SJSA1 (cell line): ENCODE measurements at regions not wholly inside any gene's neighbourhood (a gene's known extent, or its start where the extent isn't known, plus 50 kb on each side); places are given as distances from the start of the nearest gene placed in this dataset.

Source experiments
- DNase-seq, 2 experiments: peaks; one replicate each; pipeline ENCODE4 v3.0.0-alpha.2; 2015 to 2020; ENCODE audit warnings: low spot score in 2 of 2, low read depth in 1 of 2
- H3K27ac ChIP-seq: fragments of 250-450 bp; sonication (Bioruptor Pico); 2 replicates; pipeline ENCODE4 v1.5.1; 2020; ENCODE audit warnings: mild to moderate bottlenecking, moderate library complexity
- H3K27me3 ChIP-seq: fragments of 250-450 bp; sonication (Bioruptor Pico); replicated peaks from 2 replicates; pipeline ENCODE4 v1.5.1; 2020; ENCODE audit warnings: mild to moderate bottlenecking, moderate library complexity
- H3K36me3 ChIP-seq: fragments of 250-450 bp; sonication (Bioruptor Pico); 2 replicates; pipeline ENCODE4 v1.5.1; 2020; ENCODE audit warnings: mild to moderate bottlenecking
- H3K4me1 ChIP-seq: fragments of 250-450 bp; sonication (Bioruptor Pico); replicated peaks from 2 replicates; pipeline ENCODE4 v1.6.1; 2021; ENCODE audit warnings: mild to moderate bottlenecking
- H3K4me3 ChIP-seq: fragments of 250-450 bp; sonication (Bioruptor Pico); 2 replicates; pipeline ENCODE4 v1.5.1; 2020; ENCODE audit warnings: mild to moderate bottlenecking
- H3K9me3 ChIP-seq: fragments of 250-450 bp; sonication (Bioruptor Pico); replicated peaks from 2 replicates; pipeline ENCODE4 v1.5.1; 2020; ENCODE audit warnings: mild to moderate bottlenecking

DNA sequence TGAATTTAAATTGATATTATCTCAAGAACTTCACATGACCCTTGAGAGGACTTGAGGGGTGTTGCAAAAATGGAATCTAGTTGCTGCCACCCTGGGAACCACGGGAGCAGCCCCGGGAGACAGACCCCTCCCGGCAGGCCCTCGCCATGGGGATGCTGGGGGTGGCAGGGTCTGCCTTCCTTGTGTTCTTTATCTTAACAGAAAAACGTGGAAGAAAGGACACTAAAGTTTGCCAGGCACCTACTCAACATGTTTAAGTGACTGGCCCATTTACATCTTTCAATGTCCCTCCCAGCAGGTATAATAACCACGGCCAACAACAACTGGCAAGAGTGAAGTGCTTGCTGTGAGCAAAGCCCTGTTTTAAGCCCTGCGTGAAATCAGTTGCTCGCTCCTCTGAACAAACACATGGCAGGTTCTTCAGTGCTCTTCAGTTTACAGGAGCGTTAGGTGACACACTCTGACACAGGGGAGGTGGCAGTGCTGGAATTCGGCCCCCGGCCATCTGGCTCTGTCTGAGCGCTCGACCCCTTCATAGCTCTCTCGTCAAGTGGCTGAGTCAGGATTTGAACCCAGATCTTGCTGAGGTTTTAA is 112.5 kb downstream of the ASB7 start:
- DNase-seq, result no peak
- no peaks in the 10 kb centered on the region for H3K9me3 ChIP-seq
- H3K4me1 ChIP-seq, result peaks cover 24% of the 10 kb centered on the region
- no peaks in the 10 kb centered on the region for H3K27me3 ChIP-seq
- 0 out of 2 replicates have a peak overlapping the region, but pooled peaks have one; percentile 3 for H3K27ac ChIP-seq
- H3K36me3 ChIP-seq, result no peaks in the 10 kb centered on the region
- H3K4me3 ChIP-seq, result no peak overlapping the region

DNA sequence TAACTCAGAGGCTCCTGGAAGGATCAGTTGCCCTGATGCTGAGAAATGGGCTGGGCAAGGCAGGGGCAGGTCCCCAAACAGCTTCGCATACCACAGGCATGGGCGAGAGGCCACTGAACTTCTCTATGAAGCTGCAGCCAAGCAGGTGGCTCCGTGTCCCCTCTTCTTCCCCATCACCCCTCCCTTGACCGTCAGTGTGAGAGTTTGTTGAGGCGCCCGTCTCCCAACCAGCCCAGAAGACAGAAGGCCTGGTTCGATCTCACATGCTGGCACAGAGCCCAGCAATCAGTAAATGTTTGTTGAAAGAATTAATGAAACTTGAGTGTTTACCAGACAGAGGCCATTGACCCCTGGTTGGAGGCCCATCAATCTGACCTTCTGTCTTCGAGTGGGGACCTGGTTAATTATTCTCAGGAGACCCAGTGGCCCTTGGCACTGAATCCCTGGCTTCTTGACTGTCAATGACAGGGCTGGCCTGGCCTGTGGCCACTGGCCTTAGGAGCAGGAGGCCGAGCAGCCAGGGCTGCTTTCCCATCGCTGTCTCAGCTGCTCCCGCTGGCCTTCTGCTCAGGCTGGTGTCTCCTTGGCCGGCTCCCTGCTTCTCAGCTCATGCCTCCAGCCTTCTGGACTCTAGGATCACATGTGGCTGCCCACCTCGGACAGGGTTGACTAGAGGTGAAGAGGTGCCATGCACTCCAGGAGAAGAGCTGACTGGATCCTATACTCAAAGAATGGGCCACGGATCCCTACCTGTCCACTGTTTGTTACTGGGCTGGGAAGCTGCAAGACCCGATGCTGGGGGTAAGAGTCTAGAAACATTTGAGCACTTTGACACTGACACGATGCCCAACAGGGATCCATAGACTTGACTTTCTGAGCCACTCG is 113.4 kb downstream of the ASB7 start:
- no peak overlapping the region for H3K27ac ChIP-seq
- H3K36me3 ChIP-seq, result no peaks in the 10 kb centered on the region
- no peak overlapping the region for H3K4me3 ChIP-seq
- H3K4me1 ChIP-seq, result peaks cover 30% of the 10 kb centered on the region
- peak in 1 of 2 experiments; percentile 34 for DNase-seq
- no peaks in the 10 kb centered on the region for H3K9me3 ChIP-seq
- H3K27me3 ChIP-seq, result no peaks in the 10 kb centered on the region

DNA sequence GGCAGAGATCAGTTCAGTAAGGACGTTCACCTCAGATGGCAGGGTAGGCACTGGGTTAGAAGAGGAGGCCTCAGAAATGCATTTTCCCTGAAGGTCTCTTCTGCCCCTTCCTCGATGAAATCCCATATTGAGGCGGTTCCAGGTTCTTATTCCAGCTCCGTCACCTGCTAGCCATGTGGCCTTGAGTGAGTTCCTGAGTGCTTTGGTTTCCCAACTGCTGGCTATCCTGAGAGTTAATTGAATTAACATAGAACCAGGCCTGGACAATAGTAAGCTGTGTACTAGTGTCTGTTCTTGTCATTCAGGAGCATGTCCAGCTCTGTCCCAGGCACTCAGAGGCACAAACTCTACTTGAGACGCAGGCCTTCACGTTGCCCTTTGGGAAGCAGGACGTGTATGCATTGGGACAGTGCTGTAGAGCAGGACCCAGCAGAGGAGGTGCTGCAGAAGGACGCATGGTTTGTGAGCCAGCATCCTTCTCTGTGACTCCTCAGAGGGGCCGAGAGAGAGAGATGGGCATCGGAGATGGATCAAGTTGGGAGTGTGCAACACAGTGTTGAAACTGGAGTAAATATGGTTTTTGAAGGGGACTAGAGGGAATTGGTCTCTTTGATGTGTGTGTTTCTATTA is 114.2 kb downstream of the ASB7 start:
- peak in 1 of 2 experiments; percentile 16 for DNase-seq
- peaks cover 38% of the 10 kb centered on the region for H3K4me1 ChIP-seq
- H3K9me3 ChIP-seq, result no peaks in the 10 kb centered on the region
- no peaks in the 10 kb centered on the region for H3K27me3 ChIP-seq
- H3K36me3 ChIP-seq, result no peaks in the 10 kb centered on the region
- H3K4me3 ChIP-seq, result no peak overlapping the region
- H3K27ac ChIP-seq, result no peak overlapping the region

DNA sequence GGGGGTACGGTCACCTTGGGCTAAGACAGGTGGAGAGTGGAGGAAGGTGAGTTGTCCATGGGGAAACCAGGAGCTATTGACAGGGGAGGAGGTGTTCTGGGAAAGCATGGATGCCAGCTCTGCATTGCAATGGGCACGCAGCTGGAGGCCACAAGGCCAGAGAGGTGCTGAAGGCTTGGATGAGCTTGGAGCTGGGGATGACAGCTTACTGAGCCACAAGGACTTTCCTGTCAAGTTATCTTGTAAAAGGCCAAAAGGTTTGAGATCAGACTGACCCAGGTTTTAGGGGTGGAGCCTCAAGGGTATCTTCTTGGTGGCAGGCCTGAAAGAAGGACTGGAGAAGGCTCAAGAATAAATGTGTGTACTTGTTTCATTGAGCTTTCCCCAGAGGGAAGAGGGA is 115.2 kb downstream of the ASB7 start:
- Histone ChIP-seq H3K4me3 (no peak overlapping the region), H3K9me3 (no peaks in the 10 kb centered on the region), H3K4me1 (peaks cover 43% of the 10 kb centered on the region), H3K27ac (no peak overlapping the region), H3K36me3 (no peaks in the 10 kb centered on the region), H3K27me3 (no peaks in the 10 kb centered on the region)
- peak in 1 of 2 experiments; percentile 35 for DNase-seq

DNA sequence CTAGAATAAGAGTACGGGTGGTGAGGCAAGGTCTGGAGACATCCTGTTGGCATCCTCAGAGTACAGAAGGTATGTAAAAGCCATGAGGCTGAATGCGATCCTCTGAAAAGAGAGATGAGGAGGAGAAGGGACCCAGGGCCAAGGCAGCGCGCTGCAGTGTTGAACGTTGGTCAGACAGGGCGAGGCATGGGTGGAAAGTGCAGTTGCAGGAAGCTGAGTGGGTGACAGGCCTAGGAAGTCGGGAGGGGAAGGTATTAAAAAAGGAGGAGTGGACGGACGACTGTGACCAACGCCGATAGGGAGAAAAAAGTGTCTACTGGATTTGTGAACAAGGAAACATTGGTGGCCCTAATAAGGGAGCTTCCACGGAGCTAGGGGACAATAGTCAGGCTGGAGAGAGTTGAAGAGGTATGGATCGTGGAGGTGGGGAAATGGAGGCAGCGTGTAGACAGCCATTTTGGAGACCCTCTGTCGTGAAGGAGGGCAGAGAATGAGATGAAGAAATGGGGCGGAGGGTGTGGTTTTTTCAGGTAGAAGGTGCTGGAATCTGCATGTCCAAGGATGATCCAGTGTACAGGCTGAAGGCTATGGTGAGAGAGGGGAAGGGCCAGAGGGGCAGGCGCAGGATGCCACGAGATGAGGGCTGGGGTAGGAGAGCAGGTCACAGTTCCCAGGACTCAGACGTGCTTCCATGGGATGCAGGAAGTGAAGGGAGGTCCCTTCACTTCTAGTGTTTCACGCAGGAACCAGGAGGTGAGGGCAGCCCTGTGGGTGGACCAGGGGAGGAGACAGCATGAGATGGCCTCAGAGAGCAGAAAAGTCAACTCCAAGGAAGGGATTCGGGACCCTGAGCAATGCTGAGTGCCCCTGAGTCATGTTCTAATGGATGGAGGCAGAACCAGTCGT is 115.9 kb downstream of the ASB7 start:
- H3K27ac ChIP-seq, result no peak overlapping the region
- H3K4me1 ChIP-seq, result peaks cover 43% of the 10 kb centered on the region
- H3K36me3 ChIP-seq, result no peaks in the 10 kb centered on the region
- H3K9me3 ChIP-seq, result no peaks in the 10 kb centered on the region
- peak in 1 of 2 experiments; percentile 28 for DNase-seq
- H3K4me3 ChIP-seq, result no peak overlapping the region
- H3K27me3 ChIP-seq, result no peaks in the 10 kb centered on the region

DNA sequence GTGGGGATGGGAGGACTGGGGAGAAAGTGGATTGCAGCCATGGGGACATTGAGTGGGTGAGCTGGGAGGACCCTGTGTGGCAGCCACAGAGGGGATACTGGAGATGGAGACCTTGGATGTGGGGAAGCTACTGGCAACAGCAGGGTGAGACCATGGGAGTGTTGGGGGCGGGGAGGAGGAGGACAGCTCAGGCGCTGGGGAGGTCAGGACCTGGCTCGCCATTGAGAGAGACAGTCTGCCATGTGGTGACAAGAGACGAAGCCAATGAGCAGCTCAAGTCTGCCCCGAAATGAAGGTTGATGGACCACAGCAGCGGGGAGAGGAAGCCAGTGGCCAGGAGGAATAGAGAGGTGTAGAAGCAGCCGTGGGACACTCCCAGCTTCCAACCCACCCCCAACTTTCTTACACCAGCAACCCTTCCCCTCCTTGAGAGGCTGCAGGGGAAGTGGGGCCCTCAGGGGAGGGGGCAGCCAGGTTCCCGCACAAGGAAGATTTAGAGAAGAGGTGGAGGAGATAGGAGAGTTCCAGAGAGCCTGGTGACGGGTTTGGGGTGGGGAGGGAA is 118.1 kb downstream of the ASB7 start:
- Histone ChIP-seq H3K4me3 (no peak overlapping the region), H3K27me3 (no peaks in the 10 kb centered on the region), H3K9me3 (no peaks in the 10 kb centered on the region), H3K27ac (peak overlapping the region; percentile 97), H3K4me1 (peaks cover 48% of the 10 kb centered on the region), H3K36me3 (no peaks in the 10 kb centered on the region)
- peak in 1 of 2 experiments; percentile 31 for DNase-seq

DNA sequence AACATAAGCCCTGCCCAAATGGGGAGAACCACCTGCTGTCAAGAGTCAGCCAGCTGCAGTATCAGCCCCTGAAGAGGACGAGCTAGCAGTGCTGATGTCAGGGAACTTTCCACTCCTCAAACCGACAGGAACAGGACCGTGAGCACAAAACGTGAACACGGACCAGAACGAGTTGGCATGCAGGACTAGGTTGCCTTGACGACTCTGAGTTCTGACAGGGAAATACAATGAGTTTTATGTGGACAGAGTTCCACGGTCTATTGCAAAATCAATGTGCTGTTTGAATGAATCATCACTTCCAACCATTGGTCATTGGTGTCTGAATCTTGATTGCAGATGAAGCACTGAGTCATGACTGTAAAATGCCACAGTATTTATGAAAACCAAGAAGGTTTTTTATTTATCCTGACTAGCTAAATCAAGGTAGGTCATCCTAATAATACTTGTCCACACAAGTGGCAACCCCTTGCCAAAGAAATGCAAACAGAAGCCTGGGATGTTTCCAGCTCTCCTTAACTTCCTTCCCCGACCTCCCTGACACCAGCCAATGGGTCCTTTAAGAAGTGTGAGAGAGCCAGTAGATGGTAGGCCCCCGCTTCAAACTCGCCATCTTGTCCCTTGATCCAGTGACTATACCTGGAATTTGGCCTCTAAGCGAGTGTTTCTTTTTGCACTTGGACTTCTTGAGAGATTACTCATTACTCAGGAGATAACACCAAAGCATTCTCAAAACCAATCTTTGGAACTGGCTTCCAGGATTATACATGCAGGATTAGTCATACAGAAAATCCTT is 119.6 kb downstream of the ASB7 start:
- DNase-seq, result peak; percentile 89 to 95
- H3K9me3 ChIP-seq, result no peaks in the 10 kb centered on the region
- H3K27ac ChIP-seq, result peak overlapping the region; percentile 97
- H3K4me3 ChIP-seq, result no peak overlapping the region
- H3K27me3 ChIP-seq, result no peaks in the 10 kb centered on the region
- H3K36me3 ChIP-seq, result no peaks in the 10 kb centered on the region
- H3K4me1 ChIP-seq, result peaks cover 62% of the 10 kb centered on the region

DNA sequence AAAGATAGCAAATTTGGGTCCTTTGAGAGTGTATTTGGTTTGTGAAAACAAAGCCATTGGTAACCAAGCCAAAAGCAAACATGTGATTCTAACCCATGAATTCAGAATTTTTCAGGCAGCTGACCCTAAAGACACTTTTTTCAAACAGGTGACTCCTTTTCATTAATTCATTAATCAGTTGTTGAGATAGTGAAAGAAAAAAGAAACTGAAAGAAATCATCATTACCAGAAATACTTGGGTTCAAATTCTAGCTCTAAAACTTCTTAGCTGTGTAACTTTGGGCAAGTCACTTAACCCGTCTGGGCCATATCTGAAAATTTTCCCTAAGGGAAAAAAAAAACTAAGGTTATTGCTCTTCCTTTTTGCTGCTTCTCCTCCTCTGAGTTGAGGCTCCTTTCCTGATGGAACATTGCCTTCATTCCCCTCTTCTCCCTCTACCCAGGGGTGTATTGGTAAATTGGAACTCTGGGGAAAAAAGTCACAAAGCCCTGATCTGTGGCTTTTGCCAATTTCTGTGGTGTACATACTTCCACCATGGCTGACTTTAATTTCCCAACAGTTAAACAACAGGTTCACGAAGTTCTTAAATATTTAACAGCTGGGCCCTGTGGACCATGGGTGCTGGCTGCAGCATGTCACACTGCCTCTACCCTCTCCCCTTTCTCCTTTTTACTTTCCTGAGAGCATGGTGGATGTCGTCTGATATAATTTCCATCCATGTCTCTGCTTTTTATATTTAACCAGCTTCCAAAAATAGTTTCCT is 120.3 kb downstream of the ASB7 start:
- Histone ChIP-seq H3K36me3 (no peaks in the 10 kb centered on the region), H3K4me3 (no peak overlapping the region), H3K9me3 (no peaks in the 10 kb centered on the region), H3K27ac (peak overlapping the region; percentile 97), H3K4me1 (peaks cover 67% of the 10 kb centered on the region), H3K27me3 (no peaks in the 10 kb centered on the region)
- DNase-seq, result no peak

DNA sequence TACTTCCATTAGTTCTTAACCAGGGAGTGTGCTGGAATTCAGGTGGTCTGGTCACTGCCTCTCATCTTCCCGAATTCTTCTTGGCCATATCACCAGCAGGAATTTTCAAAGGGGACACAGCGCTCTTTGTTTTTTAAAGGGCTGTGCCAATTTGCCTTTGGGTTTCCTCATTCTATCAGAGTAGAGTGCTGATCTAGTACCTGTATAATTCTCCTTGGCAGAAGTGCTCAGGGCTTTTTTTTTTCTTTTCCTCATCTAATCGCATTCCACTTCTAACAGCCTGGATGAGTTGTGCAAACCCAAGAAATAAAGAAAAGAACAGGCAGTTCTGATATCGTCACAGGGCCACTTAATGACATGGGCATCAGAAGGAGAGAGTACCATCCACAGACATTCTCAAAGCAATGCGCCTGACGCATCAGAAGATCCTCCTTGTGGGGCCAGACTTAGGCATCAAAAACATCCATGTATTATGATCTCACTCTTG is 121.0 kb downstream of the ASB7 start:
- no peaks in the 10 kb centered on the region for H3K27me3 ChIP-seq

DNA sequence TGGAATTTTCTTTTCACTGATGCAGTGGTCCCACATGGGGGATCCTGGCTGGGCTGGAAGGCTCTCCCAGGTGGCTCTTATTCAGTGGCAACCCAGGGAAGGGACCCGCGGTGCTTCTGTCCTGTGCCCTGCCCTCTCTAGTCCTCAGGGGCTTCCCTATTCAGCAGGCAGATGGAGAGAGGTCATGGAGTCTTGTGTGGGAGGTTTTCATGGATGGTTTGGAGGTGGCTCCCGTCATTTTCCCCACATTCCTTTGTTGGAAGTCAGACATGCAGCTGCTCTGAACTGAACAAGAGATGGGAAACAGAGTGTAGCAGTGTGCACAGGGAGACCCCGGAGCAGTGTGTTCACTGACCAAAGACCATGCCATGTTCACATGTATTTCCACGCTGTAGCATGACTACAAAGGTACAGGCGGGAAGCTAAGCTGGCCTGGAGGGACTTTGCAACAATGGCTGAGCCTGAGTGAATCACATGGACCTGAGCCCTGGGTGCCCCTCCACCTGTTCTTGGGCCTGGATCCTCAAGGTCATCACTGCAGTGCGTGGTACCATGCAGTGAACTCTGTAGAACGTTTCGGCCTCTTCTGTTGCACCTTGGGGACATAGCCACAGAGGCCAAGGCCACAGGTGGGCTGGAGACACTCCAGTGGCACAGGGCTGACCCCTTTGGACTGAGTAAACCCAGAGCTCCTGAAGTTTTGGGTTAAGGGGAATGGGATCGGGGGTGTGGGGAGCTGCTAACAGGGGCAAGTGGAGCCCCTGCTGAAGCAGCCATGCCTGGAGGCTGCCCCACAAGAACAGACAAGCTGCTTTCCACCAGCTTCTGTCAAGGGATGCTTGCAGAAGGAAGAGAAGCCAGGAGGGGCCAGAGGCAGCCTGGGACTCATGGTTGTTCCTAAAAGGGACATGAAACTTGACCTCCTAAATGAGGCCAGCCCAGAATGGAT is 123.0 kb downstream of the ASB7 start:
- peak; percentile 49 to 53 for DNase-seq
- Histone ChIP-seq H3K4me1 (peaks cover 65% of the 10 kb centered on the region), H3K9me3 (no peaks in the 10 kb centered on the region), H3K36me3 (no peaks in the 10 kb centered on the region), H3K27ac (peak overlapping the region; percentile 31), H3K27me3 (no peaks in the 10 kb centered on the region), H3K4me3 (no peak overlapping the region)

More for the DNA sequence above, 121.0 kb downstream of the ASB7 start:
- H3K27ac ChIP-seq, result peak overlapping the region; percentile 97
- peak in 1 of 2 experiments; percentile 37 for DNase-seq
- no peaks in the 10 kb centered on the region for H3K36me3 ChIP-seq
- peaks cover 67% of the 10 kb centered on the region for H3K4me1 ChIP-seq
- H3K9me3 ChIP-seq, result no peaks in the 10 kb centered on the region
- H3K4me3 ChIP-seq, result no peak overlapping the region

DNA sequence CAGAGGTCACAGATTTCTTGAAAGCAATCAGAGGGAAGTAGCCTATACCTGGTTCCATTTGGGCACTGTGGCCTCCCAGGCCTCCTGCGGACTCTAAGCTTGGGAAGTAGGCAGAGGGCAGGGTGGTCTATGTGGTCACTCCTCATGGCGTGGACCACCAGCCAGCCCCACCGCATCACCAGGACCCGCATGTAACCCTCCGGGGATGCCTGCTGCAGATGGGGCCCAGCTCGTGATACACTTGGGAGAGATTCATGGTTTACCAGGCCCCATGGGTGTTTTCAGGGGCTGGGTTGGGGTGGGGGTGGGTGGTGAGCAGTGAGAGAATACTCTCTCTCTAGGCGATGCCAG is 123.7 kb downstream of the ASB7 start:
- no peaks in the 10 kb centered on the region for H3K36me3 ChIP-seq
- no peak overlapping the region for H3K4me3 ChIP-seq
- peak in 1 of 2 experiments; percentile 32 for DNase-seq
- peaks cover 64% of the 10 kb centered on the region for H3K4me1 ChIP-seq
- H3K9me3 ChIP-seq, result no peaks in the 10 kb centered on the region
- peak overlapping the region; percentile 14; the same call in 1 of the 2 replicates for H3K27ac ChIP-seq
- no peaks in the 10 kb centered on the region for H3K27me3 ChIP-seq
